OCI-LY7 (cell line): ENCODE measurements at regions not wholly inside any gene's neighbourhood (a gene's known extent, or its start where the extent isn't known, plus 50 kb on each side); places are given as distances from the start of the nearest gene placed in this dataset.

Experiments
- BruUV-seq: library from RNA; stranded (reverse); fragments of 400-500 nt; replicated peaks from 2 replicates; lab custom pipeline; 2021; lab: Mats Ljungman, UMichigan
- CTCF ChIA-PET: fragments of 300-600 bp; sonication (Branson Sonifier 250); formaldehyde crosslinking; loops from one replicate; lab custom pipeline; 2022; ENCODE audit warnings: antibody characterized with exemption; ENCODE audit not compliant: unreplicated experiment; lab: Charles Lee
- POLR2A ChIA-PET: fragments of 300-600 bp; sonication (Branson Sonifier 250); formaldehyde crosslinking; loops from one replicate; lab custom pipeline; 2022; ENCODE audit warnings: antibody characterized with exemption; lab: Charles Lee
- DNase-seq: peaks from one replicate; pipeline ENCODE4 v3.0.0-alpha.2; 2015; ENCODE audit warnings: low spot score
- H2AFZ ChIP-seq: fragments of 200-600 bp; sonication (generic), shearing (Covaris generic); 2 replicates; pipeline ENCODE4 v1.6.1; 2014; ENCODE audit warnings: mild to moderate bottlenecking, antibody characterized with exemption, low read length, moderate library complexity
- H3K27ac ChIP-seq: fragments of 200-600 bp; sonication (generic); 2 replicates; pipeline ENCODE4 v1.5.1; 2014; ENCODE audit warnings: mixed run types, low read depth, mild to moderate bottlenecking, moderate library complexity, low read length, inconsistent platforms; ENCODE audit not compliant: poor library complexity, severe bottlenecking
- H3K36me3 ChIP-seq: fragments of 200-600 bp; sonication (generic); 2 replicates; pipeline ENCODE4 v1.6.1; 2014; ENCODE audit warnings: mild to moderate bottlenecking, antibody characterized with exemption, low read length, moderate library complexity, mixed read lengths; ENCODE audit not compliant: insufficient read depth
- H3K4me1 ChIP-seq: fragments of 200-600 bp; sonication (generic); 2 replicates; pipeline ENCODE4 v1.5.1; 2014; ENCODE audit warnings: mild to moderate bottlenecking, low read length; ENCODE audit not compliant: insufficient read depth, poor library complexity, severe bottlenecking
- H3K4me2 ChIP-seq: fragments of 200-600 bp; sonication (generic); 2 replicates; pipeline ENCODE4 v1.6.1; 2014; ENCODE audit warnings: mild to moderate bottlenecking, low read length
- H3K4me3 ChIP-seq: fragments of 200-600 bp; sonication (generic); 2 replicates; pipeline ENCODE4 v1.5.1; 2014; ENCODE audit warnings: mild to moderate bottlenecking, low read depth, low read length; ENCODE audit not compliant: poor library complexity, severe bottlenecking
- H3K79me2 ChIP-seq: fragments of 200-600 bp; sonication (generic); 2 replicates; pipeline ENCODE4 v1.6.1; 2016; ENCODE audit warnings: low read depth, mild to moderate bottlenecking, low read length, moderate library complexity, mixed read lengths; ENCODE audit not compliant: insufficient read depth
- H3K9me2 ChIP-seq: fragments of 200-600 bp; sonication (generic); 2 replicates; pipeline ENCODE4 v1.6.1; 2016; ENCODE audit warnings: mild to moderate bottlenecking, low read length, mixed read lengths; ENCODE audit not compliant: insufficient read depth
- H3K9me3 ChIP-seq: fragments of 200-600 bp; sonication (generic); 2 replicates; pipeline ENCODE4 v1.6.1; 2014; ENCODE audit warnings: mild to moderate bottlenecking, mixed run types, low read length, mixed read lengths
- H4K20me1 ChIP-seq: fragments of 200-600 bp; sonication (generic); 2 replicates; pipeline ENCODE4 v1.6.1; 2014; ENCODE audit warnings: mild to moderate bottlenecking, antibody characterized with exemption, low read length, moderate library complexity, mixed read lengths; ENCODE audit not compliant: insufficient read depth
- CTCF ChIP-seq: fragments of 200-600 bp; sonication (generic); conservative IDR thresholded peaks from 2 replicates; pipeline ENCODE4 v1.5.1; 2014; ENCODE audit warnings: mild to moderate bottlenecking, antibody characterized with exemption, low read length, moderate library complexity, mixed read lengths
- EZH2phosphoT487 ChIP-seq: fragments of 200-600 bp; sonication (generic); IDR thresholded peaks from 2 replicates; pipeline ENCODE4 v1.6.1; 2018; ENCODE audit warnings: low read depth, borderline replicate concordance, mild to moderate bottlenecking, mixed run types, antibody characterized with exemption, low read length, moderate library complexity, mixed read lengths
- intact Hi-C: fragments of 100-400 bp; cut with micrococcal nuclease; formaldehyde crosslinking; loops from one replicate; pipeline ENCODE4 v1.10.0; 2022; ENCODE audit not compliant: unreplicated experiment

- Histone ChIP-seq H2AFZ (no peak overlapping the region), H4K20me1 (no peaks in the 10 kb centered on the region), H3K36me3 (no peaks in the 10 kb centered on the region), H3K4me2 (no peak overlapping the region), H3K4me3 (no peak overlapping the region), H3K9me2 (no peaks in the 10 kb centered on the region), H3K4me1 (no peaks in the 10 kb centered on the region), H3K27ac (no peak overlapping the region), H3K79me2 (no peaks in the 10 kb centered on the region), H3K9me3 (no peaks in the 10 kb centered on the region)
- ChIA-PET CTCF (no interaction called here), POLR2A (interaction anchor here (0.6 kb wide), 1 partner anchor 1385 kb away, joined by 5 read pairs; no protein-coding TSS in a partner anchor)
- TF ChIP-seq EZH2phosphoT487 (no peak), CTCF (no peak)
- BruUV-seq, result no TSS peak
- no peak for DNase-seq
- intact Hi-C loops, result no loop called here
Observed at GRCh38 chr13:63696055-63696454, 2280.4 kb upstream of the PCDH20 start.

- BruUV-seq, result no TSS peak
- intact Hi-C loops, result no loop called here
- no peaks in the 10 kb centered on the region for H3K9me2 ChIP-seq
- no peak overlapping the region for H3K27ac ChIP-seq
- H2AFZ ChIP-seq, result no peak overlapping the region
- H4K20me1 ChIP-seq, result no peaks in the 10 kb centered on the region
- TF ChIP-seq EZH2phosphoT487, result no peak
- H3K36me3 ChIP-seq, result no peaks in the 10 kb centered on the region
- no peak for DNase-seq
- ChIA-PET CTCF (no interaction called here), POLR2A (no interaction called here)
- no peaks in the 10 kb centered on the region for H3K9me3 ChIP-seq
- no peaks in the 10 kb centered on the region for H3K79me2 ChIP-seq
- no peaks in the 10 kb centered on the region for H3K4me1 ChIP-seq
- H3K4me3 ChIP-seq, result no peak overlapping the region
- H3K4me2 ChIP-seq, result no peak overlapping the region
Observed at GRCh38 chr13:63693696-63694095, 2278.0 kb upstream of the PCDH20 start.

- Histone ChIP-seq H3K9me3 (no peaks in the 10 kb centered on the region), H3K27ac (no peak overlapping the region), H3K4me3 (no peak overlapping the region), H3K4me1 (no peaks in the 10 kb centered on the region), H3K9me2 (no peaks in the 10 kb centered on the region), H3K79me2 (no peaks in the 10 kb centered on the region), H2AFZ (no peak overlapping the region), H3K36me3 (no peaks in the 10 kb centered on the region), H4K20me1 (no peaks in the 10 kb centered on the region), H3K4me2 (no peak overlapping the region)
- no peak for TF ChIP-seq EZH2phosphoT487
- TF ChIP-seq CTCF, result no peak
- no peak for DNase-seq
- no TSS peak for BruUV-seq
- intact Hi-C loops, result no loop called here
- CTCF ChIA-PET, result no interaction called here
- POLR2A ChIA-PET, result no interaction called here
Observed at GRCh38 chr13:63691474-63691873, 2275.8 kb upstream of the PCDH20 start.
